Testis (tissue), 2 donors: ENCODE measurements at regions not wholly inside any gene's neighbourhood (a gene's known extent, or its start where the extent isn't known, plus 50 kb on each side); places are given as distances from the start of the nearest gene placed in this dataset.

Source experiments
- DNase-seq: peaks from one replicate; pipeline ENCODE4 v3.0.0-alpha.2; 2019
- H3K27ac ChIP-seq, 2 donors: fragments of 200-600 bp; sonication (generic); one replicate each; pipeline ENCODE4 v1.5.1; 2019
- H3K27me3 ChIP-seq: fragments of 200-600 bp; sonication (generic); one replicate; pipeline ENCODE4 v1.5.1; 2019
- H3K36me3 ChIP-seq: fragments of 200-600 bp; sonication (generic); one replicate; pipeline ENCODE4 v1.5.1; 2017; ENCODE audit warnings: low read depth; ENCODE audit errors: missing control alignments
- H3K4me1 ChIP-seq: fragments of 200-600 bp; sonication (generic); one replicate; pipeline ENCODE4 v1.5.1; 2019
- H3K4me3 ChIP-seq, 2 donors: fragments of 200-600 bp; sonication (generic); one replicate each; pipeline ENCODE4 v1.5.1; 2017 to 2019
- H3K9me3 ChIP-seq: fragments of 200-600 bp; sonication (generic); one replicate; pipeline ENCODE4 v1.5.1; 2017
- POLR2A ChIP-seq: fragments of 450-650 bp; IDR thresholded peaks from one replicate; pipeline ENCODE4 v1.6.1; 2017; ENCODE audit warnings: antibody characterized with exemption, mild to moderate bottlenecking, moderate library complexity
- WGBS, 2 donors: methylation state at CpG; one replicate each; pipeline ENCODE4 v1.1.5; 2018; 5-methylcytosine and 5-hydroxymethylcytosine counted together
- intact Hi-C: fragments of 100-400 bp; cut with DNase I; formaldehyde crosslinking; loops from one replicate; pipeline ENCODE4 v1.15.1; 2023; ENCODE audit warnings: low total_unique reads
- TF ChIP-seq, protein P1 (sequence below), 3 experiments: fragments of 450-650 bp in 2 of 3; fragments of 200-600 bp in 1 of 3; sonication (generic) in 1 of 3; IDR thresholded peaks; one replicate each; pipeline ENCODE4 v1.5.1; 2016 to 2019; ENCODE audit warnings: antibody characterized with exemption in 3 of 3, mild to moderate bottlenecking in 2 of 3, moderate library complexity in 1 of 3

- H3K27me3 ChIP-seq, result no peaks in the 10 kb centered on the region
- WGBS, 2 donors, result 86 to 95% methylated on average over 1 of the region's 1 CpG
- peaks cover 10% of the 10 kb centered on the region for H3K4me1 ChIP-seq
- TF ChIP-seq, protein P1, sequence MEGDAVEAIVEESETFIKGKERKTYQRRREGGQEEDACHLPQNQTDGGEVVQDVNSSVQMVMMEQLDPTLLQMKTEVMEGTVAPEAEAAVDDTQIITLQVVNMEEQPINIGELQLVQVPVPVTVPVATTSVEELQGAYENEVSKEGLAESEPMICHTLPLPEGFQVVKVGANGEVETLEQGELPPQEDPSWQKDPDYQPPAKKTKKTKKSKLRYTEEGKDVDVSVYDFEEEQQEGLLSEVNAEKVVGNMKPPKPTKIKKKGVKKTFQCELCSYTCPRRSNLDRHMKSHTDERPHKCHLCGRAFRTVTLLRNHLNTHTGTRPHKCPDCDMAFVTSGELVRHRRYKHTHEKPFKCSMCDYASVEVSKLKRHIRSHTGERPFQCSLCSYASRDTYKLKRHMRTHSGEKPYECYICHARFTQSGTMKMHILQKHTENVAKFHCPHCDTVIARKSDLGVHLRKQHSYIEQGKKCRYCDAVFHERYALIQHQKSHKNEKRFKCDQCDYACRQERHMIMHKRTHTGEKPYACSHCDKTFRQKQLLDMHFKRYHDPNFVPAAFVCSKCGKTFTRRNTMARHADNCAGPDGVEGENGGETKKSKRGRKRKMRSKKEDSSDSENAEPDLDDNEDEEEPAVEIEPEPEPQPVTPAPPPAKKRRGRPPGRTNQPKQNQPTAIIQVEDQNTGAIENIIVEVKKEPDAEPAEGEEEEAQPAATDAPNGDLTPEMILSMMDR (IDR thresholded peaks at IDR 0.05), result no peak
- TF ChIP-seq POLR2A, result no peak
- no peak overlapping the region for H3K27ac ChIP-seq
- H3K4me3 ChIP-seq, result no peak overlapping the region
- H3K9me3 ChIP-seq, result no peaks in the 10 kb centered on the region
- H3K36me3 ChIP-seq, result no peaks in the 10 kb centered on the region
- no peak for DNase-seq
- intact Hi-C loops, result no loop called here
Observed at GRCh38 chr12:92462527-92462926, 240.3 kb upstream of the PLEKHG7 start.

DNA sequence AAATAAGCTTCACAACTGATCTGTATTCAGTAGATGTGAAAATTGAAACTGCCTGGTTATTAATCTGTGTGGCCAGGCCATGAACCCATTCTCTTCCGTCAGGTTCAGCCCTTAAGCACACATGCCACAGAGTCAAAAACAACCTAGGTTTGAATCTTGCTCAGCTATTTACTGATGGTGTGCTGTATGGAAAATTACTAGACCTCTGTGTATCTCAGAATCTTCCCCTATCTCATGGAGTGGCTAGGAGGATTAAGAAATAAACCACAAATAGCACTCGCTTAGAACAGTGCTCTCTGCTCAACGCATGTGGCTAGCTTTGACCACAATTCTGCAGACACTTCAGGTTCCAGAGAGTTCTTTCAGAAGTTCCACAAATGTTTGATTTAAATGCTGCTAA is 240.7 kb upstream of the PLEKHG7 start:
- Histone ChIP-seq H3K27ac (no peak overlapping the region), H3K36me3 (no peaks in the 10 kb centered on the region), H3K9me3 (no peaks in the 10 kb centered on the region), H3K4me3 (no peak overlapping the region), H3K27me3 (no peaks in the 10 kb centered on the region), H3K4me1 (peaks cover 10% of the 10 kb centered on the region)
- WGBS, 2 donors, result 68 to 72% methylated on average over 3 of the region's 3 CpGs
- no peak for DNase-seq
- intact Hi-C loops, result no loop called here
- no peak for TF ChIP-seq POLR2A
- TF ChIP-seq, protein P1 (IDR thresholded peaks at IDR 0.05), result no peak

- Histone ChIP-seq H3K9me3 (no peaks in the 10 kb centered on the region), H3K36me3 (no peaks in the 10 kb centered on the region), H3K4me1 (peaks cover 5% of the 10 kb centered on the region), H3K4me3 (no peak overlapping the region), H3K27ac (no peak overlapping the region), H3K27me3 (no peaks in the 10 kb centered on the region)
- TF ChIP-seq, protein P1 (IDR thresholded peaks at IDR 0.05), result no peak
- no peak for TF ChIP-seq POLR2A
- no peak for DNase-seq
- intact Hi-C loops, result no loop called here
Observed at GRCh38 chr12:92459850-92460249, 242.9 kb upstream of the PLEKHG7 start.

DNA sequence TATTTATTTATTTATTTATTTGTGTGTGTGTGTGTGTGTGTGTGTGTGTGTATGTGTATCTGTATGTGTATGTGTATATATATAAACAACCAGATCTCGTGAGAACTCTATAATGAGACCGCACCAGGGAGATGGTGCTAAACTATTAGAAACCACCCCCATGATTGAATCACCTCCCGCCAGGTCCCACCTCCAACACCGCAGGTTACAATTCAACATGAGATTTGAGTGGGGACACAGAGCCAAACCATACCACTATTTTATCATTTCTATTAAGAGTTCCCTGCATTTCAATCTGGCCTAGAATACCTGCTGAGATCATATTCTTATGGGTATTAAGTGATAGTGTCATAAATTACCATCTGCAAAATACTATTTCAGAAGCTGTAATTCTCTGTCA is 243.8 kb upstream of the PLEKHG7 start:
- no peaks in the 10 kb centered on the region for H3K4me1 ChIP-seq
- TF ChIP-seq, protein P1 (IDR thresholded peaks at IDR 0.05), result no peak
- TF ChIP-seq POLR2A, result no peak
- DNase-seq, result no peak
- intact Hi-C loops, result no loop called here
- 96 to 97% methylated on average over 4 of the region's 4 CpGs for WGBS, 2 donors
- H3K36me3 ChIP-seq, result no peaks in the 10 kb centered on the region
- H3K27me3 ChIP-seq, result no peaks in the 10 kb centered on the region
- H3K4me3 ChIP-seq, result no peak overlapping the region
- H3K9me3 ChIP-seq, result no peaks in the 10 kb centered on the region
- H3K27ac ChIP-seq, result no peak overlapping the region

DNA sequence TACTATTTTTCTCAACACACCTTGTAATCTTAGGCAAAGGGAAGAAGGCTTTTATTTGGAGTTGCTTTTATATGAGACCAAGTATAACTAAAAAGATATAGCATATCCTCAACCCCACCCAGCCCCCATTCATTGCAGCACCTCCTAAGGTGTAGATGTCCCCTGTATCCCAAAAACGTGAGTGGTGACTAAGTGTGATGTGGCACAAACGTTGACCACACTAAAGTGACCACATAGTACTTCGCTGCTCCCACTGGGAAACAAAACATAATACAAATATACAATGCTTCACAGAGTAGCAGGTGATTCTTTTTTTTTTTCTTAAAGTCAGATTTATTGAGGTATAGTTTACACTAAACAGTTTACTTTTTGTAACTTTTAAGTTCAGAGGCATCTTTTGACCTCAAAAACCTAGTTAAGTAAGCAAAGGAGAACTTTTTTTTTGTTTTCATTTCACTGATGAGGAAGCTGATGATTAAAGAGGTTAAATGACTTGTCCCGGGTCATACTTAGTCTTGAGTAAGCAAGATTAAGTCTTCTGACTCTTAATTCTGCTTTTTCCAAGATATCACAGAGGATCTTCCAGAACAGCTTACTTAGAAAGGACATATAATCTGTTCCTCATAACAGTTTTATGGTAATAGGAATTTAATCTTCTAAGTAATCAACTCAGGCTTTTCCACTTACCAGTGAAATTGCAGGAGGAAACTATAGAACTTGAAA is 245.2 kb upstream of the PLEKHG7 start:
- no peak for TF ChIP-seq POLR2A
- TF ChIP-seq, protein P1 (IDR thresholded peaks at IDR 0.05), result no peak
- no peaks in the 10 kb centered on the region for H3K4me1 ChIP-seq
- H3K27ac ChIP-seq, result no peak overlapping the region
- intact Hi-C loops, result no loop called here
- H3K4me3 ChIP-seq, result no peak overlapping the region
- H3K9me3 ChIP-seq, result no peaks in the 10 kb centered on the region
- no peaks in the 10 kb centered on the region for H3K27me3 ChIP-seq
- DNase-seq, result no peak
- no peaks in the 10 kb centered on the region for H3K36me3 ChIP-seq
- WGBS, 2 donors, result 82 to 91% methylated on average over 4 of the region's 4 CpGs
